GM23338 (cell line): ENCODE measurements at regions not wholly inside any gene's neighbourhood (a gene's known extent, or its start where the extent isn't known, plus 50 kb on each side); places are given as distances from the start of the nearest gene placed in this dataset.

ENCODE experiments used
- ATAC-seq: fragments of 200-7000 bp; cut with Tn5 transposase; 3 replicates; pipeline ENCODE4 v1.9.1; 2020
- DNase-seq: peaks from one replicate; pipeline ENCODE4 v3.0.0-alpha.2; 2015; ENCODE audit warnings: low spot score
- H2AFZ ChIP-seq: fragments of 200-600 bp; sonication (generic); 2 replicates; pipeline ENCODE4 v1.8.0; 2016; ENCODE audit warnings: antibody characterized with exemption, mild to moderate bottlenecking, moderate library complexity
- H3F3A ChIP-seq: fragments of 200-600 bp; sonication (generic); replicated peaks from 2 replicates; pipeline ENCODE4 v1.8.0; 2017; ENCODE audit warnings: antibody characterized with exemption, mixed run types, low read depth
- H3K27ac ChIP-seq: fragments of 200-600 bp; sonication (generic); 2 replicates; pipeline ENCODE4 v1.6.1; 2016; ENCODE audit warnings: low read depth
- H3K27me3 ChIP-seq: fragments of 200-600 bp; sonication (generic); 2 replicates; pipeline ENCODE4 v1.8.0; 2016; ENCODE audit warnings: mild to moderate bottlenecking, mixed run types, moderate library complexity; ENCODE audit not compliant: insufficient read depth
- H3K36me3 ChIP-seq: fragments of 200-600 bp; sonication (generic); 2 replicates; pipeline ENCODE4 v1.8.0; 2016; ENCODE audit warnings: mild to moderate bottlenecking; ENCODE audit not compliant: insufficient read depth
- H3K4me1 ChIP-seq: fragments of 200-600 bp; sonication (generic); 2 replicates; pipeline ENCODE4 v1.8.0; 2016; ENCODE audit warnings: mild to moderate bottlenecking, moderate library complexity; ENCODE audit not compliant: insufficient read depth
- H3K4me2 ChIP-seq: fragments of 200-600 bp; sonication (generic); 2 replicates; pipeline ENCODE4 v1.7.1; 2017; ENCODE audit warnings: mixed run types
- H3K4me3 ChIP-seq: fragments of 200-600 bp; sonication (generic); 2 replicates; pipeline ENCODE4 v1.6.1; 2016; ENCODE audit warnings: mixed run types
- H3K79me2 ChIP-seq: fragments of 200-600 bp; sonication (generic); replicated peaks from 2 replicates; pipeline ENCODE4 v1.8.0; 2017; ENCODE audit warnings: mild to moderate bottlenecking; ENCODE audit not compliant: insufficient read depth
- H3K9me2 ChIP-seq: fragments of 200-600 bp; sonication (generic); 2 replicates; pipeline ENCODE4 v1.8.0; 2017; ENCODE audit not compliant: insufficient read depth
- H4K20me1 ChIP-seq: fragments of 200-600 bp; sonication (generic); replicated peaks from 2 replicates; pipeline ENCODE4 v1.8.0; 2017; ENCODE audit warnings: mild to moderate bottlenecking; ENCODE audit not compliant: insufficient read depth
- H3K27ac Mint-ChIP-seq: 2 replicates; pipeline ENCODE4 v1.8.0; 2020; ENCODE audit warnings: inconsistent platforms, mild to moderate bottlenecking, moderate library complexity, mixed read lengths
- H3K27me3 Mint-ChIP-seq: 3 replicates; pipeline ENCODE4 v1.8.0; 2022; ENCODE audit warnings: low read depth, mild to moderate bottlenecking, moderate library complexity, mixed read lengths, inconsistent platforms; ENCODE audit not compliant: insufficient read depth, poor library complexity
- H3K36me3 Mint-ChIP-seq: 3 replicates; pipeline ENCODE4 v1.8.0; 2021; ENCODE audit warnings: low read depth, mild to moderate bottlenecking, inconsistent platforms, moderate library complexity, mixed read lengths
- H3K4me1 Mint-ChIP-seq: 3 replicates; pipeline ENCODE4 v1.8.0; 2020; ENCODE audit warnings: mild to moderate bottlenecking, inconsistent platforms, mixed read lengths
- H3K4me3 Mint-ChIP-seq: 3 replicates; pipeline ENCODE4 v1.8.0; 2021; ENCODE audit warnings: moderate library complexity, mild to moderate bottlenecking, inconsistent platforms, mixed read lengths
- H3K9me3 Mint-ChIP-seq: 3 replicates; pipeline ENCODE4 v1.8.0; 2020; ENCODE audit warnings: moderate library complexity, mild to moderate bottlenecking, inconsistent platforms, mixed read lengths
- CTCF ChIP-seq, 2 experiments: fragments of 200-600 bp in 1 of 2; sonication (generic) in 1 of 2; conservative IDR thresholded peaks; 2 replicates each; pipeline versions ENCODE4 v1.5.1 to v1.6.1; 2016 to 2017; ENCODE audit warnings: antibody characterized with exemption in 2 of 2, low read depth in 2 of 2, mild to moderate bottlenecking in 2 of 2, moderate library complexity in 1 of 2
- EZH2 ChIP-seq: fragments of 200-600 bp; sonication (generic); IDR thresholded peaks from one replicate; pipeline ENCODE4 v1.8.0; 2017; ENCODE audit warnings: antibody characterized with exemption, mild to moderate bottlenecking, low read depth; ENCODE audit not compliant: unreplicated experiment
- EZH2phosphoT487 ChIP-seq: fragments of 200-600 bp; sonication (generic); IDR thresholded peaks from one replicate; pipeline ENCODE4 v1.8.1; 2018; ENCODE audit warnings: antibody characterized with exemption; ENCODE audit not compliant: unreplicated experiment
- NANOG ChIP-seq: IDR thresholded peaks from 2 replicates; pipeline ENCODE4 v1.6.1; 2016; ENCODE audit warnings: antibody characterized with exemption, borderline replicate concordance
- POLR2AphosphoS5 ChIP-seq: IDR thresholded peaks from 2 replicates; pipeline ENCODE4 v1.6.1; 2016; ENCODE audit warnings: antibody characterized with exemption, low read depth
- REST ChIP-seq: IDR thresholded peaks from one replicate; pipeline ENCODE4 v1.6.1; 2018; ENCODE audit warnings: antibody characterized with exemption; ENCODE audit not compliant: unreplicated experiment
- STAT1 ChIP-seq: IDR thresholded peaks from one replicate; pipeline ENCODE4 v1.6.1; 2016; ENCODE audit warnings: antibody characterized with exemption; ENCODE audit not compliant: unreplicated experiment
- ZNF114 ChIP-seq: fragments of 250-450 bp; sonication (Bioruptor Pico); IDR thresholded peaks from 2 replicates; pipeline ENCODE4 v1.5.0; 2020; ENCODE audit warnings: mild to moderate bottlenecking, moderate library complexity
- ZNF331 ChIP-seq: fragments of 250-450 bp; sonication (Bioruptor Pico); IDR thresholded peaks from 2 replicates; pipeline ENCODE4 v1.5.0; 2020; ENCODE audit warnings: low read depth, mild to moderate bottlenecking, moderate library complexity
- ZNF462 ChIP-seq: fragments of 250-450 bp; sonication (Bioruptor Pico); IDR thresholded peaks from 2 replicates; pipeline ENCODE4 v1.5.0; 2020; ENCODE audit warnings: mild to moderate bottlenecking, moderate library complexity

GRCh38 chr12:77584860-77585259, 245.8 kb upstream of the NAV3 start (continued):
- TF ChIP-seq ZNF462 (no peak), POLR2AphosphoS5 (no peak), ZNF114 (CRISPR knock-in tag) (no peak), ZNF331 (CRISPR knock-in tag) (no peak), EZH2 (no peak)

GRCh38 chr12:77578466-77579220, 252.1 kb upstream of the NAV3 start:
- H3K4me1 Mint-ChIP-seq, result peaks cover 3% of the 10 kb centered on the region; the same call in 1 of the 3 replicates
- no peak overlapping the region for H3K4me3 ChIP-seq
- no peaks in the 10 kb centered on the region for H3K79me2 ChIP-seq
- no peak for ATAC-seq
- no peaks in the 10 kb centered on the region for H3K9me3 Mint-ChIP-seq
- no peak for DNase-seq
- H3K4me1 ChIP-seq, result no peaks in the 10 kb centered on the region
- no peaks in the 10 kb centered on the region for H3K36me3 ChIP-seq
- H4K20me1 ChIP-seq, result no peaks in the 10 kb centered on the region
- H3K36me3 Mint-ChIP-seq, result no peaks in the 10 kb centered on the region
- H3K27me3 ChIP-seq, result no peaks in the 10 kb centered on the region
- H3K4me2 ChIP-seq, result no peak overlapping the region
- H3K27me3 Mint-ChIP-seq, result no peaks in the 10 kb centered on the region
- H2AFZ ChIP-seq, result no peak overlapping the region
- no peak overlapping the region for H3K27ac Mint-ChIP-seq
- H3K27ac ChIP-seq, result no peak overlapping the region
- no peak overlapping the region for H3K4me3 Mint-ChIP-seq
- no peaks in the 10 kb centered on the region for H3F3A ChIP-seq
- no peaks in the 10 kb centered on the region for H3K9me2 ChIP-seq
- no peak for TF ChIP-seq NANOG
- TF ChIP-seq EZH2phosphoT487, result no peak
- no peak for TF ChIP-seq POLR2AphosphoS5
- TF ChIP-seq STAT1, result no peak
- TF ChIP-seq EZH2, result no peak
- no peak for TF ChIP-seq ZNF114 (CRISPR knock-in tag)
- no peak for TF ChIP-seq CTCF (conservative IDR thresholded peaks at IDR 0.05; ENCODE audit: low read depth in 2 of 2)
- TF ChIP-seq REST, result no peak
